Caco-2 (cell line): ENCODE measurements at regions not wholly inside any gene's neighbourhood (a gene's known extent, or its start where the extent isn't known, plus 50 kb on each side); places are given as distances from the start of the nearest gene placed in this dataset.

Source experiments
- BruUV-seq: library from RNA; stranded (reverse); fragments of 400-500 nt; replicated peaks from 2 replicates; lab custom pipeline; 2021; lab: Mats Ljungman, UMichigan
- CTCF ChIA-PET: fragments of 300-600 bp; sonication (Branson Sonifier 250); formaldehyde crosslinking; loops from one replicate; lab custom pipeline; 2022; ENCODE audit warnings: antibody characterized with exemption; lab: Charles Lee
- POLR2A ChIA-PET: fragments of 300-600 bp; sonication (Branson Sonifier 250); formaldehyde crosslinking; loops from one replicate; lab custom pipeline; 2022; ENCODE audit warnings: antibody characterized with exemption; lab: Charles Lee
- DNase-seq, 2 experiments: peaks; one replicate each; pipeline versions ENCODE4 v3.0.0 to v3.0.0-alpha.2; 2020 to 2022
- H3K27me3 ChIP-seq: replicated peaks from 2 replicates; pipeline ENCODE4 v1.6.0; 2011; ENCODE audit warnings: low read length; ENCODE audit not compliant: control insufficient read depth, insufficient read depth
- H3K36me3 ChIP-seq: 2 replicates; pipeline ENCODE4 v1.5.1; 2011; ENCODE audit warnings: low read length; ENCODE audit not compliant: control insufficient read depth, insufficient read depth
- H3K4me1 ChIP-seq: fragments of 250-450 bp; sonication (Bioruptor Pico); 2 replicates; pipeline ENCODE4 v1.5.1; 2020; ENCODE audit warnings: mild to moderate bottlenecking
- H3K4me3 ChIP-seq: 2 replicates; pipeline ENCODE4 v1.5.1; 2011; ENCODE audit warnings: low read depth, mild to moderate bottlenecking, control low read depth, low read length
- H3K9me3 ChIP-seq: fragments of 250-450 bp; sonication (Bioruptor Pico); 2 replicates; pipeline ENCODE4 v1.5.1; 2020; ENCODE audit warnings: mild to moderate bottlenecking, moderate library complexity
- H3K27ac Mint-ChIP-seq: one replicate; pipeline ENCODE4 v1.8.0; 2022; ENCODE audit warnings: mixed read lengths; ENCODE audit not compliant: unreplicated experiment
- H3K27me3 Mint-ChIP-seq: one replicate; pipeline ENCODE4 v1.8.0; 2022; ENCODE audit warnings: mixed read lengths; ENCODE audit not compliant: insufficient read depth, unreplicated experiment
- H3K36me3 Mint-ChIP-seq: one replicate; pipeline ENCODE4 v1.8.0; 2022; ENCODE audit warnings: mild to moderate bottlenecking, mixed read lengths; ENCODE audit not compliant: insufficient read depth, unreplicated experiment
- H3K4me1 Mint-ChIP-seq: one replicate; pipeline ENCODE4 v1.8.0; 2022; ENCODE audit warnings: low read depth, mixed read lengths; ENCODE audit not compliant: unreplicated experiment
- H3K4me3 Mint-ChIP-seq: one replicate; pipeline ENCODE4 v1.8.0; 2022; ENCODE audit warnings: mild to moderate bottlenecking, moderate library complexity, mixed read lengths; ENCODE audit not compliant: unreplicated experiment
- H3K9me3 Mint-ChIP-seq: one replicate; pipeline ENCODE4 v1.8.0; 2022; ENCODE audit warnings: mixed read lengths; ENCODE audit not compliant: unreplicated experiment
- intact Hi-C: fragments of 100-400 bp; cut with micrococcal nuclease; formaldehyde crosslinking; loops from one replicate; pipeline ENCODE4 v1.10.0; 2022; ENCODE audit not compliant: unreplicated experiment
- TF ChIP-seq, protein P1 (sequence below), 2 experiments: fragments of 200-600 bp in 1 of 2; IDR thresholded peaks; 1 replicate in 1 of 2; 2 replicates in 1 of 2; pipeline versions ENCODE4 v1.5.1 to v1.8.0; 2011 to 2022; ENCODE audit warnings: antibody characterized with exemption in 1 of 2, control low read depth in 1 of 2, inconsistent platforms in 1 of 2, low read depth in 1 of 2, low read length in 1 of 2, mild to moderate bottlenecking in 1 of 2, moderate library complexity in 1 of 2; ENCODE audit not compliant: insufficient read depth in 1 of 2, severe bottlenecking in 1 of 2, unreplicated experiment in 1 of 2

- no peaks in the 10 kb centered on the region for H3K4me1 ChIP-seq
- no peaks in the 10 kb centered on the region for H3K27me3 ChIP-seq
- ChIA-PET POLR2A (no interaction called here), CTCF (no interaction called here)
- H3K9me3 ChIP-seq = no peaks in the 10 kb centered on the region; the same call in 1 of the 2 replicates
- intact Hi-C loops = no loop called here
- H3K36me3 ChIP-seq = no peaks in the 10 kb centered on the region
- no peaks in the 10 kb centered on the region for H3K9me3 Mint-ChIP-seq
- no peak for DNase-seq
- H3K36me3 Mint-ChIP-seq = no peaks in the 10 kb centered on the region
- no peak overlapping the region for H3K27ac Mint-ChIP-seq
- no TSS peak for BruUV-seq
- H3K4me3 Mint-ChIP-seq = no peak overlapping the region
- TF ChIP-seq, protein P1, sequence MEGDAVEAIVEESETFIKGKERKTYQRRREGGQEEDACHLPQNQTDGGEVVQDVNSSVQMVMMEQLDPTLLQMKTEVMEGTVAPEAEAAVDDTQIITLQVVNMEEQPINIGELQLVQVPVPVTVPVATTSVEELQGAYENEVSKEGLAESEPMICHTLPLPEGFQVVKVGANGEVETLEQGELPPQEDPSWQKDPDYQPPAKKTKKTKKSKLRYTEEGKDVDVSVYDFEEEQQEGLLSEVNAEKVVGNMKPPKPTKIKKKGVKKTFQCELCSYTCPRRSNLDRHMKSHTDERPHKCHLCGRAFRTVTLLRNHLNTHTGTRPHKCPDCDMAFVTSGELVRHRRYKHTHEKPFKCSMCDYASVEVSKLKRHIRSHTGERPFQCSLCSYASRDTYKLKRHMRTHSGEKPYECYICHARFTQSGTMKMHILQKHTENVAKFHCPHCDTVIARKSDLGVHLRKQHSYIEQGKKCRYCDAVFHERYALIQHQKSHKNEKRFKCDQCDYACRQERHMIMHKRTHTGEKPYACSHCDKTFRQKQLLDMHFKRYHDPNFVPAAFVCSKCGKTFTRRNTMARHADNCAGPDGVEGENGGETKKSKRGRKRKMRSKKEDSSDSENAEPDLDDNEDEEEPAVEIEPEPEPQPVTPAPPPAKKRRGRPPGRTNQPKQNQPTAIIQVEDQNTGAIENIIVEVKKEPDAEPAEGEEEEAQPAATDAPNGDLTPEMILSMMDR (IDR thresholded peaks at IDR 0.05; ENCODE audit: insufficient read depth in 1 of 2, low read depth in 1 of 2, low read length in 1 of 2, severe bottlenecking in 1 of 2, unreplicated experiment in 1 of 2) = no peak
- peaks cover 5% of the 10 kb centered on the region for H3K4me1 Mint-ChIP-seq
- H3K27me3 Mint-ChIP-seq = no peaks in the 10 kb centered on the region
- H3K4me3 ChIP-seq = no peak overlapping the region
These were observed 106.4 kb upstream of the SSTR4 start for GRCh38 chr20:22928679-22929078.

DNA sequence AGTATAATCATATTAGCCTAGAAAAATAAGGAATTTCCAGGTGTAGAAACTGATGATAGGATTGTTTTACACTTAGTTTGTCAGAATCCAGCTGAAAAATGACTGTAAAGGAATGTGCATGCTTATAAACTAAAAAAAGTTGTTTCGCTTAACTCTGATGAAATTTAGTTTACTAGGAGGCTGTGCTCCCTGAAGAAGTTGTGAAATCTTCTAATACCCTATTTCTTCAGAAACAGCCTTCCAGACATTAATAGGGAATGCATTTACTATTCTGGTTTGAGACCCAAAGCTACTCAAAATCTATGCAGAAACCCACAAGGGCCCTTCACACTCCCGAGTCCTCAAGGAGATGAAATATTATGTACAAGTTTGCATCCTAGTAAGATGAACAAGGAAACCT is 105.5 kb upstream of the SSTR4 start:
- Mint-ChIP-seq H3K4me3 (no peak overlapping the region), H3K27ac (no peak overlapping the region), H3K9me3 (peaks cover 8% of the 10 kb centered on the region), H3K27me3 (no peaks in the 10 kb centered on the region), H3K36me3 (no peaks in the 10 kb centered on the region), H3K4me1 (peaks cover 5% of the 10 kb centered on the region)
- intact Hi-C loops = no loop called here
- Histone ChIP-seq H3K4me3 (no peak overlapping the region), H3K9me3 (no peaks in the 10 kb centered on the region; the same call in 1 of the 2 replicates), H3K27me3 (no peaks in the 10 kb centered on the region), H3K36me3 (no peaks in the 10 kb centered on the region), H3K4me1 (no peaks in the 10 kb centered on the region)
- BruUV-seq = no TSS peak
- no peak for DNase-seq
- TF ChIP-seq, protein P1 (IDR thresholded peaks at IDR 0.05; ENCODE audit: insufficient read depth in 1 of 2, low read depth in 1 of 2, low read length in 1 of 2, severe bottlenecking in 1 of 2, unreplicated experiment in 1 of 2) = no peak
- POLR2A ChIA-PET = no interaction called here
- CTCF ChIA-PET = interaction anchor here (1.2 kb wide), 1 partner anchor 78 kb away, joined by 4 read pairs; no protein-coding TSS in a partner anchor

GRCh38 chr20:22931653-22932608 is 103.2 kb upstream of the SSTR4 start:
- H3K4me1 ChIP-seq = no peaks in the 10 kb centered on the region
- intact Hi-C loops = no loop called here
- DNase-seq = no peak
- CTCF ChIA-PET = no interaction called here
- no peaks in the 10 kb centered on the region for H3K27me3 ChIP-seq
- POLR2A ChIA-PET = no interaction called here
- TF ChIP-seq, protein P1 (IDR thresholded peaks at IDR 0.05; ENCODE audit: insufficient read depth in 1 of 2, low read depth in 1 of 2, low read length in 1 of 2, severe bottlenecking in 1 of 2, unreplicated experiment in 1 of 2) = no peak
- Mint-ChIP-seq H3K36me3 (no peaks in the 10 kb centered on the region), H3K9me3 (peaks cover 16% of the 10 kb centered on the region), H3K4me1 (peaks cover 5% of the 10 kb centered on the region), H3K4me3 (no peak overlapping the region), H3K27ac (no peak overlapping the region), H3K27me3 (no peaks in the 10 kb centered on the region)
- no peak overlapping the region for H3K4me3 ChIP-seq
- H3K36me3 ChIP-seq = no peaks in the 10 kb centered on the region
- H3K9me3 ChIP-seq = no peaks in the 10 kb centered on the region; the same call in 1 of the 2 replicates
- BruUV-seq = no TSS peak
